Muscle layer of duodenum (tissue), 2 donors: ENCODE measurements at regions not wholly inside any gene's neighbourhood (a gene's known extent, or its start where the extent isn't known, plus 50 kb on each side); places are given as distances from the start of the nearest gene placed in this dataset.

ENCODE experiments used
- H3K27ac ChIP-seq: one replicate; pipeline ENCODE4 v1.7.0; 2013; ENCODE audit warnings: mild to moderate bottlenecking, low read length
- H3K27me3 ChIP-seq: one replicate; pipeline ENCODE4 v1.7.0; 2013; ENCODE audit warnings: low read depth, mild to moderate bottlenecking, control low read depth, low read length
- H3K36me3 ChIP-seq, 2 donors: one replicate each; pipeline ENCODE4 v1.7.0; 2013; ENCODE audit warnings: low read length in 2 of 2, control low read depth in 1 of 2, mild to moderate bottlenecking in 1 of 2; ENCODE audit not compliant: insufficient read depth in 2 of 2, control insufficient read depth in 1 of 2
- H3K4me1 ChIP-seq, 2 donors: one replicate each; pipeline ENCODE4 v1.7.0; 2013; ENCODE audit warnings: low read length in 2 of 2, mild to moderate bottlenecking in 2 of 2, control low read depth in 1 of 2, moderate library complexity in 1 of 2; ENCODE audit not compliant: insufficient read depth in 2 of 2, control insufficient read depth in 1 of 2
- H3K4me3 ChIP-seq, 2 donors: one replicate each; pipeline ENCODE4 v1.7.0; 2013; ENCODE audit warnings: low read length in 2 of 2, low read depth in 1 of 2, mild to moderate bottlenecking in 1 of 2
- H3K9me3 ChIP-seq, 2 donors: one replicate each; pipeline ENCODE4 v1.7.0; 2013; ENCODE audit warnings: low read length in 2 of 2, control low read depth in 1 of 2, mild to moderate bottlenecking in 1 of 2; ENCODE audit not compliant: control insufficient read depth in 1 of 2
- donor health status: healthy.

- Histone ChIP-seq H3K4me3 (peak overlapping the region; percentile 42 to 65), H3K9me3 (no peaks in the 10 kb centered on the region), H3K27me3 (no peaks in the 10 kb centered on the region), H3K36me3 (peaks cover 0 to 3% of the 10 kb centered on the region in 2 donors), H3K4me1 (peaks cover 34 to 68% of the 10 kb centered on the region in 2 donors), H3K27ac (peak overlapping the region; percentile 91)
Observed at GRCh38 chr12:124517260-124518050, 50.0 kb downstream of the NCOR2 start.

- Histone ChIP-seq H3K9me3 (no peaks in the 10 kb centered on the region), H3K4me1 (peaks cover 34 to 71% of the 10 kb centered on the region in 2 donors), H3K27me3 (no peaks in the 10 kb centered on the region), H3K36me3 (peaks cover 0 to 3% of the 10 kb centered on the region in 2 donors), H3K4me3 (peak overlapping the region; percentile 42 to 65), H3K27ac (peak overlapping the region; percentile 91)
Observed at GRCh38 chr12:124516850-124517249, 50.6 kb downstream of the NCOR2 start.

- peaks cover 34 to 74% of the 10 kb centered on the region in 2 donors for H3K4me1 ChIP-seq
Observed at GRCh38 chr12:124515981-124516380, 51.4 kb downstream of the NCOR2 start.

GRCh38 chr12:124514996-124515932 is 52.1 kb downstream of the NCOR2 start:
- Histone ChIP-seq H3K27ac (no peak overlapping the region), H3K36me3 (peaks cover 0 to 3% of the 10 kb centered on the region in 2 donors), H3K4me3 (no peak overlapping the region), H3K27me3 (no peaks in the 10 kb centered on the region), H3K9me3 (no peaks in the 10 kb centered on the region), H3K4me1 (peaks cover 30 to 73% of the 10 kb centered on the region in 2 donors)

More at GRCh38 chr12:124515981-124516380, 51.4 kb downstream of the NCOR2 start:
- Histone ChIP-seq H3K27ac (peak overlapping the region; percentile 91), H3K4me3 (peak overlapping the region in 1 of 2 donors; percentile 65), H3K36me3 (peaks cover 0 to 3% of the 10 kb centered on the region in 2 donors), H3K9me3 (no peaks in the 10 kb centered on the region), H3K27me3 (no peaks in the 10 kb centered on the region)

GRCh38 chr12:124514145-124514995 is 53.0 kb downstream of the NCOR2 start:
- peaks cover 21 to 73% of the 10 kb centered on the region in 2 donors for H3K4me1 ChIP-seq
- H3K27me3 ChIP-seq = no peaks in the 10 kb centered on the region
- H3K27ac ChIP-seq = no peak overlapping the region
- no peak overlapping the region for H3K4me3 ChIP-seq
- peaks cover 0 to 3% of the 10 kb centered on the region in 2 donors for H3K36me3 ChIP-seq
- H3K9me3 ChIP-seq = no peaks in the 10 kb centered on the region

GRCh38 chr12:124513297-124513867 is 54.0 kb downstream of the NCOR2 start:
- H3K36me3 ChIP-seq = no peaks in the 10 kb centered on the region
- peaks cover 17 to 76% of the 10 kb centered on the region in 2 donors for H3K4me1 ChIP-seq
- H3K27me3 ChIP-seq = no peaks in the 10 kb centered on the region
- H3K4me3 ChIP-seq = no peak overlapping the region
- peak overlapping the region; percentile 42 for H3K27ac ChIP-seq
- no peaks in the 10 kb centered on the region for H3K9me3 ChIP-seq

GRCh38 chr12:124512667-124513296 is 54.6 kb downstream of the NCOR2 start:
- peaks cover 21 to 82% of the 10 kb centered on the region in 2 donors for H3K4me1 ChIP-seq
- H3K9me3 ChIP-seq = no peaks in the 10 kb centered on the region
- H3K36me3 ChIP-seq = no peaks in the 10 kb centered on the region
- H3K27ac ChIP-seq = peak overlapping the region; percentile 49
- no peaks in the 10 kb centered on the region for H3K27me3 ChIP-seq
- no peak overlapping the region for H3K4me3 ChIP-seq

GRCh38 chr12:124511259-124511985 is 56.0 kb downstream of the NCOR2 start:
- Histone ChIP-seq H3K4me3 (no peak overlapping the region), H3K36me3 (no peaks in the 10 kb centered on the region), H3K27ac (no peak overlapping the region), H3K27me3 (no peaks in the 10 kb centered on the region), H3K4me1 (peaks cover 23 to 88% of the 10 kb centered on the region in 2 donors), H3K9me3 (no peaks in the 10 kb centered on the region)

- Histone ChIP-seq H3K9me3 (no peaks in the 10 kb centered on the region), H3K4me1 (peaks cover 26 to 89% of the 10 kb centered on the region in 2 donors), H3K27ac (no peak overlapping the region), H3K4me3 (no peak overlapping the region), H3K27me3 (no peaks in the 10 kb centered on the region), H3K36me3 (no peaks in the 10 kb centered on the region)
Observed at GRCh38 chr12:124510301-124510970, 57.0 kb downstream of the NCOR2 start.
